Adrenal gland (tissue), 9 donors: ENCODE measurements at regions not wholly inside any gene's neighbourhood (a gene's known extent, or its start where the extent isn't known, plus 50 kb on each side); places are given as distances from the start of the nearest gene placed in this dataset.
"Not testable (repeated sequence)": the region's sequence is repeated elsewhere in the genome, so short reads cannot be mapped to it uniquely, and the experiment has no call there.

ENCODE experiments used
- DNase-seq, 7 donors: peaks; one replicate each; pipeline ENCODE4 v3.0.0-alpha.2; 2019 to 2020
- H3K27ac ChIP-seq, 5 donors: fragments of 200-600 bp; sonication (generic) in 4 of 5; 1 replicate in 3 of 5; 2 replicates in 2 of 5; pipeline versions ENCODE4 v1.5.1 to v1.8.0; 2016 to 2020; ENCODE audit warnings: mild to moderate bottlenecking in 1 of 5
- H3K27me3 ChIP-seq: fragments of 200-600 bp; 2 replicates; pipeline ENCODE4 v1.8.0; 2021
- H3K36me3 ChIP-seq, 2 donors: fragments of 200-600 bp; replicated peaks in 1 of 2; 1 replicate in 1 of 2; 2 replicates in 1 of 2; pipeline versions ENCODE4 v1.5.1 to v1.8.0; 2018 to 2022
- H3K4me1 ChIP-seq, 2 donors: fragments of 200-600 bp; replicated peaks in 1 of 2; 1 replicate in 1 of 2; 2 replicates in 1 of 2; pipeline versions ENCODE4 v1.5.1 to v1.8.0; 2018 to 2021
- H3K4me3 ChIP-seq, 4 donors: fragments of 200-600 bp; sonication (generic) in 3 of 4; one replicate each; pipeline ENCODE4 v1.5.1; 2016 to 2018
- H3K9me3 ChIP-seq, 3 donors: fragments of 200-600 bp; sonication (generic) in 1 of 3; replicated peaks in 1 of 3; 1 replicate in 2 of 3; 2 replicates in 1 of 3; pipeline versions ENCODE4 v1.5.1 to v1.8.0; 2016 to 2021
- CTCF ChIP-seq, 6 experiments: fragments of 450-650 bp in 4 of 6; fragments of 200-600 bp in 2 of 6; sonication (generic) in 1 of 6; IDR thresholded peaks; 1 replicate in 5 of 6; 2 replicates in 1 of 6; pipeline versions ENCODE4 v1.5.1 to v1.8.0; 2016 to 2021; ENCODE audit warnings: antibody characterized with exemption in 6 of 6, mild to moderate bottlenecking in 2 of 6, moderate library complexity in 1 of 6
- POLR2A ChIP-seq, 2 donors: fragments of 450-650 bp; IDR thresholded peaks; one replicate each; pipeline ENCODE4 v1.6.1; 2017; ENCODE audit warnings: antibody characterized with exemption in 2 of 2, mild to moderate bottlenecking in 2 of 2, moderate library complexity in 1 of 2
- WGBS, 4 donors: extraction: QIAGEN DNeasy Blood & Tissue Kit in 2 of 4; methylation state at CpG; one replicate each; pipeline versions ENCODE4 v1.1.5 to v1.1.7; 2013 to 2017; 5-methylcytosine and 5-hydroxymethylcytosine counted together
- intact Hi-C, 2 donors: fragments of 100-400 bp; cut with DNase I; formaldehyde crosslinking; loops; one replicate each; pipeline versions ENCODE4 v1.14.1 to v1.15.0; 2022 to 2023
- donor health status: healthy with polysubstance abuse.
- donor health status: Bipolar disorder and iron deficiency.
- donor health status: DM: yes; HTN: yes; CAD: no.
- donor health status: DM: no; HTN: no; CAD: no.
- donor health status: DM: no; HTN: no; CAD: no.

GRCh38 chr9:85319936-85320656 lies 421.7 kb downstream of the AGTPBP1 start:
- Histone ChIP-seq H3K9me3 (no peaks in the 10 kb centered on the region), H3K36me3 (no peaks in the 10 kb centered on the region), H3K27ac (no peak overlapping the region), H3K4me1 (no peaks in the 10 kb centered on the region), H3K27me3 (no peaks in the 10 kb centered on the region), H3K4me3 (no peak overlapping the region)
- intact Hi-C loops: no loop called here
- no peak for DNase-seq
- no peak for TF ChIP-seq CTCF (IDR thresholded peaks at IDR 0.05)
- TF ChIP-seq POLR2A (IDR thresholded peaks at IDR 0.05): no peak
- 69 to 94% (median 83%) methylated on average over 2 of the region's 2 CpGs for WGBS, 4 donors

- H3K4me1 ChIP-seq, H3K4me3 ChIP-seq, DNase-seq, H3K36me3 ChIP-seq, H3K27ac ChIP-seq, H3K27me3 ChIP-seq, H3K9me3 ChIP-seq, intact Hi-C loops: not testable (repeated sequence)
- 73 to 93% (median 87%) methylated on average over 2 of the region's 2 CpGs for WGBS, 4 donors
Observed at GRCh38 chr9:85315535-85315934, 426.2 kb downstream of the AGTPBP1 start.

GRCh38 chr9:85310573-85310972 lies 431.2 kb downstream of the AGTPBP1 start:
- TF ChIP-seq CTCF (IDR thresholded peaks at IDR 0.05) (no peak), POLR2A (IDR thresholded peaks at IDR 0.05) (no peak)
- no peak for DNase-seq
- no peaks in the 10 kb centered on the region for H3K4me1 ChIP-seq
- H3K27me3 ChIP-seq: peaks cover 4% of the 10 kb centered on the region
- intact Hi-C loops: no loop called here
- no peaks in the 10 kb centered on the region for H3K9me3 ChIP-seq
- H3K4me3 ChIP-seq: no peak overlapping the region
- H3K36me3 ChIP-seq: no peaks in the 10 kb centered on the region
- no peak overlapping the region for H3K27ac ChIP-seq

GRCh38 chr9:85303757-85304134 lies 438.0 kb downstream of the AGTPBP1 start:
- DNase-seq: no peak
- no peaks in the 10 kb centered on the region for H3K4me1 ChIP-seq
- H3K27me3 ChIP-seq: peaks cover 4% of the 10 kb centered on the region
- no peak overlapping the region for H3K4me3 ChIP-seq
- intact Hi-C loops: no loop called here
- WGBS, 4 donors: 62 to 70% (median 69%) methylated on average over 4 of the region's 4 CpGs
- TF ChIP-seq CTCF (IDR thresholded peaks at IDR 0.05) (no peak), POLR2A (IDR thresholded peaks at IDR 0.05) (no peak)
- H3K36me3 ChIP-seq: no peaks in the 10 kb centered on the region
- H3K9me3 ChIP-seq: no peaks in the 10 kb centered on the region
- no peak overlapping the region for H3K27ac ChIP-seq
